Neural crest cell (in vitro differentiated cells): ENCODE measurements at regions not wholly inside any gene's neighbourhood (a gene's known extent, or its start where the extent isn't known, plus 50 kb on each side); places are given as distances from the start of the nearest gene placed in this dataset.

Experiments used
- DNase-seq: peaks from one replicate; pipeline ENCODE4 v3.0.0; 2021; ENCODE audit warnings: low read depth, mixed read lengths, low spot score
- H3K27ac Mint-ChIP-seq: one replicate; pipeline ENCODE4 v1.8.0; 2021; ENCODE audit warnings: mild to moderate bottlenecking, mixed read lengths; ENCODE audit not compliant: unreplicated experiment
- H3K27me3 Mint-ChIP-seq: 2 replicates; pipeline ENCODE4 v1.8.0; 2021; ENCODE audit warnings: low read depth, mild to moderate bottlenecking, mixed read lengths
- H3K36me3 Mint-ChIP-seq: 2 replicates; pipeline ENCODE4 v1.8.0; 2021; ENCODE audit warnings: low read depth, mild to moderate bottlenecking, mixed read lengths
- H3K4me1 Mint-ChIP-seq: 2 replicates; pipeline ENCODE4 v1.8.0; 2021; ENCODE audit warnings: mixed read lengths
- H3K4me3 Mint-ChIP-seq: one replicate; pipeline ENCODE4 v1.8.0; 2021; ENCODE audit warnings: mild to moderate bottlenecking, mixed read lengths
- H3K9me3 Mint-ChIP-seq: 2 replicates; pipeline ENCODE4 v1.8.0; 2021; ENCODE audit warnings: mixed read lengths
- CTCF ChIP-seq: fragments of 200-600 bp; sonication (generic); conservative IDR thresholded peaks from 2 replicates; pipeline ENCODE4 v1.5.0; 2021; ENCODE audit warnings: antibody characterized with exemption, mild to moderate bottlenecking

- H3K27ac Mint-ChIP-seq = no peak overlapping the region
- no peak for TF ChIP-seq CTCF
Observed at GRCh38 chr1:3965693-3966092, 65.6 kb upstream of the C1orf174 start.

GRCh38 chr1:3968851-3969250 lies 68.8 kb upstream of the C1orf174 start:
- Mint-ChIP-seq H3K4me3 (no peak overlapping the region), H3K27me3 (peaks cover 16% of the 10 kb centered on the region), H3K4me1 (no peaks in the 10 kb centered on the region), H3K36me3 (no peaks in the 10 kb centered on the region), H3K27ac (no peak overlapping the region), H3K9me3 (peaks cover 12% of the 10 kb centered on the region)
- TF ChIP-seq CTCF = no peak
- DNase-seq = no peak

More at GRCh38 chr1:3965693-3966092, 65.6 kb upstream of the C1orf174 start:
- no peak for DNase-seq
- H3K36me3 Mint-ChIP-seq = no peaks in the 10 kb centered on the region
- peaks cover 6% of the 10 kb centered on the region for H3K4me1 Mint-ChIP-seq
- peaks cover 9% of the 10 kb centered on the region for H3K27me3 Mint-ChIP-seq
- no peak overlapping the region for H3K4me3 Mint-ChIP-seq
- peaks cover 14% of the 10 kb centered on the region for H3K9me3 Mint-ChIP-seq

- Mint-ChIP-seq H3K4me1 (no peaks in the 10 kb centered on the region), H3K36me3 (no peaks in the 10 kb centered on the region), H3K9me3 (peaks cover 5% of the 10 kb centered on the region), H3K27ac (no peak overlapping the region), H3K27me3 (peaks cover 16% of the 10 kb centered on the region), H3K4me3 (no peak overlapping the region)
- no peak for DNase-seq
- no peak for TF ChIP-seq CTCF
Observed at GRCh38 chr1:3971981-3972380, 71.9 kb upstream of the C1orf174 start.

- TF ChIP-seq CTCF = no peak
- Mint-ChIP-seq H3K4me3 (no peak overlapping the region), H3K27me3 (peaks cover 7% of the 10 kb centered on the region), H3K27ac (no peak overlapping the region), H3K36me3 (no peaks in the 10 kb centered on the region), H3K9me3 (no peaks in the 10 kb centered on the region), H3K4me1 (peaks cover 6% of the 10 kb centered on the region)
- no peak for DNase-seq
Observed at GRCh38 chr1:3975903-3976630, 76.0 kb upstream of the C1orf174 start.

GRCh38 chr1:3976821-3977220 lies 76.7 kb upstream of the C1orf174 start:
- peak overlapping the region; percentile 50 for H3K27ac Mint-ChIP-seq
- TF ChIP-seq CTCF = no peak
- H3K36me3 Mint-ChIP-seq = no peaks in the 10 kb centered on the region
- peaks cover 6% of the 10 kb centered on the region for H3K4me1 Mint-ChIP-seq
- no peak overlapping the region for H3K4me3 Mint-ChIP-seq
- H3K27me3 Mint-ChIP-seq = peaks cover 4% of the 10 kb centered on the region
- no peaks in the 10 kb centered on the region for H3K9me3 Mint-ChIP-seq
- DNase-seq = no peak
